ENCODE measurements at regions not wholly inside any gene's neighbourhood (a gene's known extent, or its start where the extent isn't known, plus 50 kb on each side); places are given as distances from the start of the nearest gene placed in this dataset.

DNA sequence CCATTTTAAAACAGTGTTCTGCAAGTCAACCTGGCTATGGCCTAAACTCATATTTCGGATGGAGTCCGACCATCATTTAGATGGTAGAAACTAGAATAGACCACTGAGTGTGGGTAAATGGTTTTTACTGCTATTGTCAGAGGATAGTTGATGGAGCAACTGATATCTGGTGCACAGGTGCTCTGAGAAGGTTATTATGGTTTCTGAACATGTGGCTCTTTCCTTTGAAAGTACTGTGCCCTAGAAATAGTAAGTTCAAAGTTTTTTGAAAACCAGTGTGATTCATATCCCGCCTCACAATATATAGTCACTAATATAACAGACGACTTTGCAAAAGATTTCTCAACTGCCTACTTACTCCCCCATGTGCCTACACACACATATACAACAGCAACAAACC lies 64.4 kb upstream of the BTG1 start:
- peaks cover 8% of the 10 kb centered on the region for H3K4me1 ChIP-seq (ENCODE audit: insufficient read depth, poor library complexity, severe bottlenecking)
- ATAC-seq (ENCODE audit: low read depth) (no peak), DNase-seq (ENCODE audit: low spot score) (no peak)
- H3K27me3 ChIP-seq (ENCODE audit: insufficient read depth, poor library complexity, severe bottlenecking): no peaks in the 10 kb centered on the region
- no peak for TF ChIP-seq CTCF (IDR thresholded peaks at IDR 0.05; ENCODE audit: poor library complexity, severe bottlenecking)
- no peaks in the 10 kb centered on the region for H3K36me3 ChIP-seq (ENCODE audit: low read depth)
- no peaks in the 10 kb centered on the region for H3K9me3 ChIP-seq (ENCODE audit: severe bottlenecking)
- no peak overlapping the region for H3K4me3 ChIP-seq (ENCODE audit: severe bottlenecking)
- H3K27ac ChIP-seq (ENCODE audit: poor library complexity, severe bottlenecking): no peak overlapping the region

DNA sequence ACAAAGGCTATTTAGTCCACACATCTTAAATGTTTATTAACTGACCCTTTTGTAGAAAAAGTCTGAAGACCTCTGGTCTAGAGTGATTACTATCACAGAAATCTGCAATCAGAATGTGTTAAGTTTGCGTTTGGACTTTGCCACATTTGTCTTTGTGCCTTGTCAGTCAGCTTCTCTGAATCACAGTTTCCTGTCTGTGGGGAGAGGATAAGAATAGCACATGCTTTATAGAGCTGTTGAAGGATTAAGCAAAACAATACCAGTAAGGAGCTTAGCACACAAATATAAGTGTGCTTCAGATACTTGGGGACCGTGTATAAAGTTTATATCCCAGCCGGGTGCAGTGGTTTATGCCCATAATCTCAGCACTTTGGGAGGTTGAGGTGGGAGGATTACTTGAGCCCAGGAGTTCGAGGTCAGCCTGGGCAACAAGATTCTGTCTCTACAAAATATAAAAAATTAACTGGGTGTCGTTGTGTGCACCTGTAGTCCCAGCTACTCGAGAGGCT lies 63.0 kb upstream of the BTG1 start:
- ATAC-seq (ENCODE audit: low read depth): peak; percentile 85
- no peak for DNase-seq (ENCODE audit: low spot score)
- H3K4me3 ChIP-seq (ENCODE audit: severe bottlenecking): no peak overlapping the region

GRCh38 chr12:92206596-92206995 lies 61.0 kb upstream of the BTG1 start:
- DNase-seq (ENCODE audit: low spot score) (no peak), ATAC-seq (ENCODE audit: low read depth) (no peak)
- H3K27ac ChIP-seq (ENCODE audit: poor library complexity, severe bottlenecking): no peak overlapping the region
- no peak overlapping the region for H3K4me3 ChIP-seq (ENCODE audit: severe bottlenecking)
- peaks cover 8% of the 10 kb centered on the region for H3K4me1 ChIP-seq (ENCODE audit: insufficient read depth, poor library complexity, severe bottlenecking)
- H3K27me3 ChIP-seq (ENCODE audit: insufficient read depth, poor library complexity, severe bottlenecking): no peaks in the 10 kb centered on the region
- no peaks in the 10 kb centered on the region for H3K36me3 ChIP-seq (ENCODE audit: low read depth)
- TF ChIP-seq CTCF (IDR thresholded peaks at IDR 0.05; ENCODE audit: poor library complexity, severe bottlenecking): no peak
- no peaks in the 10 kb centered on the region for H3K9me3 ChIP-seq (ENCODE audit: severe bottlenecking)

More for the DNA sequence above, 63.0 kb upstream of the BTG1 start:
- Histone ChIP-seq H3K9me3 (ENCODE audit: severe bottlenecking) (no peaks in the 10 kb centered on the region), H3K4me1 (ENCODE audit: insufficient read depth, poor library complexity, severe bottlenecking) (peaks cover 8% of the 10 kb centered on the region), H3K36me3 (ENCODE audit: low read depth) (no peaks in the 10 kb centered on the region), H3K27ac (ENCODE audit: poor library complexity, severe bottlenecking) (peak overlapping the region; percentile 47), H3K27me3 (ENCODE audit: insufficient read depth, poor library complexity, severe bottlenecking) (no peaks in the 10 kb centered on the region)
- no peak for TF ChIP-seq CTCF (IDR thresholded peaks at IDR 0.05; ENCODE audit: poor library complexity, severe bottlenecking)

DNA sequence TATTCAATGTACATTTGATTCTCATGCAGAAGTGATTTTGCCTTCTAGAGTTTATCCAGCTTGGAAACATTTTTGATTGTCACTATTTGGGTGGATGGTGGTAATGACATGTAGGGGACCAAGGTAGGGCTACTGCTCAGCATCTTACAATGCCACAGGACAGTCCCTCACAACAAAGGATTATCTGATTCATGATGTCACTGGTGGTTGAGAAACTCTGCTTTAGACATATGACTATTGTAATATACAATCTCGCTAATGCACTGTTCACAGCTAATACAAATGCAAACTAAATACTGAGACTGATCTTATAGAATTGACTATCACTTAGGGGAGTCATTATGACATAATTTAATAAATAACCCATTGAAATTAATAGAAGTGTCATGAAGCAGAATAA lies 60.4 kb upstream of the BTG1 start:
- Histone ChIP-seq H3K9me3 (ENCODE audit: severe bottlenecking) (no peaks in the 10 kb centered on the region), H3K4me1 (ENCODE audit: insufficient read depth, poor library complexity, severe bottlenecking) (peaks cover 8% of the 10 kb centered on the region), H3K27ac (ENCODE audit: poor library complexity, severe bottlenecking) (no peak overlapping the region), H3K36me3 (ENCODE audit: low read depth) (no peaks in the 10 kb centered on the region), H3K27me3 (ENCODE audit: insufficient read depth, poor library complexity, severe bottlenecking) (no peaks in the 10 kb centered on the region), H3K4me3 (ENCODE audit: severe bottlenecking) (no peak overlapping the region)
- DNase-seq (ENCODE audit: low spot score) (no peak), ATAC-seq (ENCODE audit: low read depth) (no peak)
- no peak for TF ChIP-seq CTCF (IDR thresholded peaks at IDR 0.05; ENCODE audit: poor library complexity, severe bottlenecking)

GRCh38 chr12:92199819-92200576 lies 54.4 kb upstream of the BTG1 start:
- DNase-seq (ENCODE audit: low spot score): no peak
- H3K27me3 ChIP-seq (ENCODE audit: insufficient read depth, poor library complexity, severe bottlenecking): no peaks in the 10 kb centered on the region
- no peak overlapping the region for H3K27ac ChIP-seq (ENCODE audit: poor library complexity, severe bottlenecking)
- no peak for ATAC-seq (ENCODE audit: low read depth)
- no peak for TF ChIP-seq CTCF (IDR thresholded peaks at IDR 0.05; ENCODE audit: poor library complexity, severe bottlenecking)
- no peak overlapping the region for H3K4me3 ChIP-seq (ENCODE audit: severe bottlenecking)
- no peaks in the 10 kb centered on the region for H3K36me3 ChIP-seq (ENCODE audit: low read depth)
- no peaks in the 10 kb centered on the region for H3K4me1 ChIP-seq (ENCODE audit: insufficient read depth, poor library complexity, severe bottlenecking)
- H3K9me3 ChIP-seq (ENCODE audit: severe bottlenecking): no peaks in the 10 kb centered on the region
